Endodermal cell (in vitro differentiated cells): ENCODE measurements at regions not wholly inside any gene's neighbourhood (a gene's known extent, or its start where the extent isn't known, plus 50 kb on each side); places are given as distances from the start of the nearest gene placed in this dataset.

Source experiments
- DNase-seq: peaks from one replicate; pipeline ENCODE4 v3.0.0-alpha.2; 2017
- H3K27ac ChIP-seq: 2 replicates; pipeline ENCODE4 v1.5.1; 2013; ENCODE audit warnings: mild to moderate bottlenecking, low read depth, low read length, moderate library complexity
- H3K27me3 ChIP-seq: 2 replicates; pipeline ENCODE4 v1.6.1; 2013; ENCODE audit warnings: mild to moderate bottlenecking, low read length, moderate library complexity; ENCODE audit not compliant: insufficient read depth, control insufficient read depth, poor library complexity, severe bottlenecking
- H3K36me3 ChIP-seq: 2 replicates; pipeline ENCODE4 v1.7.0; 2013; ENCODE audit warnings: mild to moderate bottlenecking, low read length, moderate library complexity; ENCODE audit not compliant: control insufficient read depth, insufficient read depth
- H3K4me1 ChIP-seq: one replicate; pipeline ENCODE4 v1.7.0; 2013; ENCODE audit warnings: low read length; ENCODE audit not compliant: control insufficient read depth, insufficient read depth
- H3K4me3 ChIP-seq: 2 replicates; pipeline ENCODE4 v1.5.1; 2013; ENCODE audit warnings: mild to moderate bottlenecking, low read length, moderate library complexity
- H3K9ac ChIP-seq: 2 replicates; pipeline ENCODE4 v1.6.1; 2013; ENCODE audit warnings: mild to moderate bottlenecking, low read length, moderate library complexity; ENCODE audit not compliant: poor library complexity, severe bottlenecking; ENCODE audit errors: extremely low read depth
- H3K9me3 ChIP-seq: 2 replicates; pipeline ENCODE4 v1.6.1; 2013; ENCODE audit warnings: mild to moderate bottlenecking, low read length, moderate library complexity; ENCODE audit not compliant: control insufficient read depth
- H3K27ac Mint-ChIP-seq: 2 replicates; pipeline ENCODE4 v1.8.0; 2020; ENCODE audit warnings: mixed read lengths
- H3K27me3 Mint-ChIP-seq: 2 replicates; pipeline ENCODE4 v1.8.0; 2021; ENCODE audit warnings: mild to moderate bottlenecking, mixed read lengths; ENCODE audit not compliant: insufficient read depth
- H3K36me3 Mint-ChIP-seq: 2 replicates; pipeline ENCODE4 v1.8.0; 2020; ENCODE audit warnings: low read depth, mixed read lengths
- H3K4me1 Mint-ChIP-seq: 2 replicates; pipeline ENCODE4 v1.8.0; 2020; ENCODE audit warnings: mixed read lengths
- H3K4me3 Mint-ChIP-seq: 2 replicates; pipeline ENCODE4 v1.8.0; 2020; ENCODE audit warnings: mild to moderate bottlenecking, moderate library complexity, mixed read lengths
- H3K9me3 Mint-ChIP-seq: 2 replicates; pipeline ENCODE4 v1.8.0; 2020; ENCODE audit warnings: mild to moderate bottlenecking, mixed read lengths
- CTCF ChIP-seq: fragments of 200-600 bp; sonication (generic); conservative IDR thresholded peaks from 2 replicates; pipeline ENCODE4 v1.5.0; 2021; ENCODE audit warnings: antibody characterized with exemption, mild to moderate bottlenecking
- WGBS, 2 experiments: methylation state at CpG; one replicate each; pipeline versions ENCODE4 v1.1.5 to v1.1.7; 2013; ENCODE audit warnings: missing lambda C conversion rate in 2 of 2, mixed read lengths in 1 of 2; ENCODE audit not compliant: insufficient coverage in 1 of 2, insufficient read length in 1 of 2; 5-methylcytosine and 5-hydroxymethylcytosine counted together

DNA sequence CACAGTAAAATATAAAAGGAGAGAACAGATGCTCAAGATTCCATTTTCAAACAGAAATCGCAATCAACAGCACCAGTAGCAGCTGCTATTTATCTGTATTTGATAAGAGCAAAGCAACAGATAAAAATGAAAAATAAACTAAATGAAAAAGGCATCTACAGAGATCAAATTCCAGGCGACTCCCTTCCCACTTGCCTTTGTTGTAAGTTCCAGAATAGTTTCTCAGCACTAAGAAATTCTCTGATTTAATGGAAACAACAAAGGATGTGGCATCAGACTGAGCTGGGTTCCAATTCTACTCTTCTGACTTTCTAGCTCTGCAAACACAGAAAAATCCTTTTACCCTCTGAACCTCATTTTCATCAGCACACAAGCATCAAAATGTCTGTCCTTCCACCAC is 110.8 kb upstream of the MME start:
- peaks cover 2% of the 10 kb centered on the region for H3K4me1 Mint-ChIP-seq
- no peaks in the 10 kb centered on the region for H3K36me3 ChIP-seq
- no peak overlapping the region for H3K9ac ChIP-seq
- H3K27me3 ChIP-seq: no peaks in the 10 kb centered on the region
- 60 to 93% methylated on average over 1 to 2 of the region's 2 CpGs for WGBS, 2 experiments
- H3K36me3 Mint-ChIP-seq: no peaks in the 10 kb centered on the region
- no peak overlapping the region for H3K27ac Mint-ChIP-seq
- no peak for TF ChIP-seq CTCF
- H3K9me3 ChIP-seq: no peaks in the 10 kb centered on the region
- H3K27me3 Mint-ChIP-seq: no peaks in the 10 kb centered on the region
- H3K27ac ChIP-seq: no peak overlapping the region
- no peak overlapping the region for H3K4me3 ChIP-seq
- no peaks in the 10 kb centered on the region for H3K9me3 Mint-ChIP-seq
- no peak overlapping the region for H3K4me3 Mint-ChIP-seq
- no peaks in the 10 kb centered on the region for H3K4me1 ChIP-seq
- no peak for DNase-seq

- peaks cover 2% of the 10 kb centered on the region for H3K4me1 Mint-ChIP-seq
- no peak overlapping the region for H3K4me3 Mint-ChIP-seq
- H3K9ac ChIP-seq: no peak overlapping the region
- H3K36me3 ChIP-seq: no peaks in the 10 kb centered on the region
- no peaks in the 10 kb centered on the region for H3K27me3 ChIP-seq
- H3K4me1 ChIP-seq: no peaks in the 10 kb centered on the region
- DNase-seq: no peak
- no peaks in the 10 kb centered on the region for H3K27me3 Mint-ChIP-seq
- no peaks in the 10 kb centered on the region for H3K9me3 ChIP-seq
- TF ChIP-seq CTCF: no peak
- H3K27ac Mint-ChIP-seq: no peak overlapping the region
- H3K36me3 Mint-ChIP-seq: no peaks in the 10 kb centered on the region
- H3K4me3 ChIP-seq: no peak overlapping the region
- no peaks in the 10 kb centered on the region for H3K9me3 Mint-ChIP-seq
- no peak overlapping the region for H3K27ac ChIP-seq
Measured at GRCh38 chr3:154967090-154967489, 113.0 kb upstream of the MME start.

- Mint-ChIP-seq H3K27me3 (no peaks in the 10 kb centered on the region), H3K27ac (no peak overlapping the region), H3K36me3 (no peaks in the 10 kb centered on the region), H3K9me3 (peaks cover 8% of the 10 kb centered on the region), H3K4me3 (no peak overlapping the region), H3K4me1 (no peaks in the 10 kb centered on the region)
- Histone ChIP-seq H3K27ac (no peak overlapping the region), H3K36me3 (no peaks in the 10 kb centered on the region), H3K27me3 (no peaks in the 10 kb centered on the region), H3K4me3 (no peak overlapping the region), H3K4me1 (no peaks in the 10 kb centered on the region), H3K9ac (no peak overlapping the region), H3K9me3 (peaks cover 7% of the 10 kb centered on the region)
- DNase-seq: no peak
- no peak for TF ChIP-seq CTCF
- 97% methylated on average over 1 of the region's 1 CpG; no CpG with 5 or more reads in 1 of the 2 experiments for WGBS, 2 experiments
Measured at GRCh38 chr3:154956815-154957214, 123.3 kb upstream of the MME start.
